RWPE1 (cell line): ENCODE measurements at regions not wholly inside any gene's neighbourhood (a gene's known extent, or its start where the extent isn't known, plus 50 kb on each side); places are given as distances from the start of the nearest gene placed in this dataset.

Experiments used
- CTCF ChIA-PET: fragments of 350-600 bp; sonication (Branson Sonifier 250); formaldehyde crosslinking; extraction: SDS; loops from one replicate; lab custom pipeline; 2021; lab: Yijun Ruan, JAX
- POLR2A ChIA-PET: fragments of 400-600 bp; formaldehyde crosslinking; extraction: SDS; loops from one replicate; lab custom pipeline; 2020; ENCODE audit warnings: antibody characterized with exemption; ENCODE audit not compliant: low non-redundant PET; lab: Yijun Ruan, JAX
- DNase-seq: peaks from one replicate; pipeline ENCODE4 v3.0.0; 2012; ENCODE audit warnings: low spot score
- H3K27ac ChIP-seq: fragments of 450-650 bp; 2 replicates; pipeline ENCODE4 v1.5.1; 2017
- CTCF ChIP-seq: fragments of 450-650 bp; conservative IDR thresholded peaks from 2 replicates; pipeline ENCODE4 v1.5.1; 2017; ENCODE audit warnings: low read depth, mild to moderate bottlenecking

- ChIA-PET CTCF (no interaction called here), POLR2A (no interaction called here)
- DNase-seq: no peak
- H3K27ac ChIP-seq: no peak overlapping the region
- no peak for TF ChIP-seq CTCF
Observed at GRCh38 chr7:124403112-124403511, 362.5 kb downstream of the GPR37 start.

GRCh38 chr7:124399941-124400340 is 365.7 kb downstream of the GPR37 start:
- no peak for TF ChIP-seq CTCF
- no peak overlapping the region for H3K27ac ChIP-seq
- ChIA-PET CTCF (interaction anchor here (1.0 kb wide), 1 partner anchor 244 kb away, joined by 3 read pairs; no protein-coding TSS in a partner anchor), POLR2A (no interaction called here)
- no peak for DNase-seq

- ChIA-PET CTCF (no interaction called here), POLR2A (no interaction called here)
- DNase-seq: no peak
- no peak for TF ChIP-seq CTCF
- no peak overlapping the region for H3K27ac ChIP-seq
Observed at GRCh38 chr7:124398937-124399552, 366.2 kb upstream of the TMEM229A start.

- TF ChIP-seq CTCF: no peak
- no peak for DNase-seq
- CTCF ChIA-PET: no interaction called here
- POLR2A ChIA-PET: no interaction called here
- no peak overlapping the region for H3K27ac ChIP-seq
Observed at GRCh38 chr7:124397134-124397533, 364.3 kb upstream of the TMEM229A start.

GRCh38 chr7:124390301-124390700 is 357.4 kb upstream of the TMEM229A start:
- no peak overlapping the region for H3K27ac ChIP-seq
- CTCF ChIA-PET: no interaction called here
- TF ChIP-seq CTCF: no peak
- no peak for DNase-seq
- POLR2A ChIA-PET: no interaction called here

GRCh38 chr7:124388751-124389150 is 355.9 kb upstream of the TMEM229A start:
- ChIA-PET POLR2A (no interaction called here), CTCF (no interaction called here)
- DNase-seq: no peak
- no peak overlapping the region for H3K27ac ChIP-seq
- TF ChIP-seq CTCF: no peak
